GM21737 (cell line): ENCODE measurements at regions not wholly inside any gene's neighbourhood (a gene's known extent, or its start where the extent isn't known, plus 50 kb on each side); places are given as distances from the start of the nearest gene placed in this dataset.
"Not testable (repeated sequence)": the region's sequence is repeated elsewhere in the genome, so short reads cannot be mapped to it uniquely, and the experiment has no call there.

ENCODE experiments used
- ATAC-seq: cut with Tn5 transposase; IDR thresholded peaks from one replicate; pipeline ENCODE4 v1.9.1; 2021; ENCODE audit warnings: mild to moderate bottlenecking, moderate library complexity; ENCODE audit not compliant: unreplicated experiment

DNA sequence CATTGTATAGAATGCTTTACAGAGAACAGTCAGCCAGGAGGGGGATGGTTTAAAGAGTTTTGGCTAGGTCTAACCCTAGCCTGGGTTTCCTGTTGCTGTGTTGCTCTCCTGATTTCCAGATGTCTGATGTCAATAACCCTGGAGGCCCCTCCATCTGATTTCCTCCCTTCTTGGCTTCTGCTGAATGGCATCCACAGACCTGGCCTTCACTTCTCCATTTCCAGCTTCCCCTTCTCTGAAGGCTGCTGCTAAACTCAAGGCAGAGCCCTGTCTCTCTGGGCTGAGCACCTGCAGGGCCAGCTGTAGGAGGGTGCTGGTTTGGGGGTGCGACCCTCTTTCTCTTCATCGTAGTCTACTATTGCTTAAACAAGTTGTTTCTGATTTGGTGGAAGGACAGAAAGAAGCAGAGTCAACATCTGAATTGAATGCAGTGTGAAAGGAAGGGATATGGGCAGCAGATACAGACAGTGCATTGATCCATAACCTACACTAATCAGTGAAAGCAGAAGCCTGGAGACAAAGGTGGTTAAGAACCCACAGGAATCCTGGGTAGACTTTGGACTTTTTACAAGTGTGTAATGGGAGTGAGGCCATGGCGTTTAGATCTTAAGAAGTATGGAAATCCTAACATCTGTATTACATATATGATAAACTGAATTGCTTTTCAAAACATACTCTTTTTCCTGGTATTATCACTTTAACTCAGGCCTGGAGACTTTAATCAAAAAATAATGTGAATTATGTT is 153.6 kb downstream of the HRH4 start:
- no peak for ATAC-seq

DNA sequence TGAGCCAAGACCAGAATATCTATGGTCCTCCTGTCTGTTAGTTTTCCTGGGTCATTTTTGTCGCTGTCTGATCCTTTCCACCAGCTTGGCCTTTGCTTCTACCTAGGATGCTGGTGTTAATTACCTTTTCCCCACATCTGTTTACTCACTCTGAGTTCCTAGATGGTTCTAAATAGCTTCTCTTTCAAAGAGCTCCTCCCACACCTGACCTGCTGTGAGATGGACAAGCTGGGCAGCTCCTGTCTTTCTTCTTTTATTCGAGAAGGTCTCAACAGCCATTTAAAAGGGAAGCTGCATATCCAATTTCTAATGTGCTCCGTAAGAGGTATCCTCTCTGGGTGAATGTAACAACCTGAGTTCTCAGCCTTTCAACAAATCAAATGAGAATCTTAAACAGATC is 156.2 kb downstream of the HRH4 start:
- no peak for ATAC-seq

DNA sequence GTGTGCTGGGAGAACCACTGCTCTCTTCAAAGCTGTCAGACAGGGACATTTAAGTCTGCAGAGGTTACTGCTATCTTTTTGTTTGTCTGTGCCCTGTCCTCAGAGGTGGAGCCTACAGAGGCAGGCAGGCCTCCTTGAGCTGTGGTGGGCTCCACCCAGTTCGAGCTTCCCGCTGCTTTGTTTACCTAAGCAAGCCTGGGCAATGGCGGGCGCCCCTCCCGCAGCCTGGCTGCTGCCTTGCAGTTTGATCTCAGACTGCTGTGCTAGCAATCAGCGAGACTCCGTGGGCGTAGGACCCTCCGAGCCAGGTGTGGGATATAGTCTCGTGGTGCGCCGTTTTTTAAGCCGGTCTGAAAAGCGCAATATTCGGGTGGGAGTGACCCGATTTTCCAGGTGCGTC is 164.0 kb downstream of the HRH4 start:
- ATAC-seq = not testable (repeated sequence)

DNA sequence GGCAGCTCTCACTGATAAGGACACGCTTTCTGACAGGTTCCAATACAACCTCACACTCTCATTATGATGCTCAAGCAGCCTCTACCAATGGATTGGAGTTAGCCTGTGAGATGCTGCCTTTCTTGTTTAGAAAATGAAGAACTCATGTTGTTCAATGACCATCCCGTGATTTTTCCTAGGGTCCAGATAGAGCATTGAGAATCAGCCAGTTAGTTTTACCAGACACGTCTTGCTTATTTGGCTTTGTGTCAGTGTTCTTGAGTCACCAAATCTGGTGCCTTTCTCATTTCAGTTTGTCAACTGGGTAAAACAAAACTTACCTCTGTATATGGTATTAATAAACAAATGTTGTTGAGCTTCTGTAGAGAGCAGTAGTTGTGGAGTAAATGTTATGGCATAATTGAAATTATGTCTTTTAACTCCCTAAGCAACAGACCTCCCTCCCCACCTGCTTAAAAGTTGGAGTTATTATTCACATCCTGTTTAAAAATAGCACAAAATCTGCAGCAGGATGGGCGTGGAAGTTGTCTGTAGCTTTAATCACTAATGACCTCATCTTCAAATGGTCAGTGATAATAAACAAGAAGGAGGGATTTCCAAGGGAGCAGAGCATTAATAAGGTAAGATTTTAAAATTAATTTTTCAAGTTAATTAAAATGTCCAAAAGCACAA is 167.3 kb downstream of the HRH4 start:
- ATAC-seq = no peak

DNA sequence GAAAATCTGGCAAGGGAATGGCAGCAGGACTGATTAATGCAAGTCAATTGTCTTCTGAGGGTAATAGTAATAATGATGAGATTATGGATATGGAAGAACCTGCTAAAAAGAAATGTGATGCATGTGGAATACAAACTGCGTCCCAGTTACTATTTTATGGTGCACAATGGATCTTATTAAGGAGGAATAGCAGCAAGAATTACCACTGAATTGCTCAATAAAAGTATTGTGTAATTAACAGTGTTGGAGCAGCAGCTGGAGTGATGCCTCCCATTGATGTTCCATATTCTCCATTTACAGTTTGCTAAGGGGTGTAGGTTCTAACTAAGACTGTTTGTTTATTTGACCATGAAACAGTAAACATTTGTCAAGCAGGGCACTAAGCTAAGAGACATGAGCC is 167.9 kb downstream of the HRH4 start:
- no peak for ATAC-seq

DNA sequence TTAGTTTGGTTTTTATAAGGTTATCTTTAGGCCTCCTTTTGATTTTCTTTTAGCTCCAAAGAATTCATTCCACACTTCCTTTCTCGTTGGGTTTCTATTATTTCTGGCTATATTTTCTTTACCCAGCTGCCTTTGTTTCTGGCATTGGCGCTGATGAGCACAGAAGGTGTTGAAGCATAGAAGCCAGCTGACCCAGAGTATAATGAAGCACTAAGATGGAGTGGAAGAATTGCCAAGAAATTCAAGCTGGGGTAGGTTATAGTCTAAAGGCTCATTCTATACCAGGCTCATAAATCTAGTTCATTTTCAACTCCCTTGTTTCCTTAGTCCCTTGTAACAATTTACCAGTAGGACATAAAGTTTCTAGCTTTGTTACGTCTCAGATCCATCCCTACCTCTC is 169.5 kb downstream of the HRH4 start:
- no peak for ATAC-seq

DNA sequence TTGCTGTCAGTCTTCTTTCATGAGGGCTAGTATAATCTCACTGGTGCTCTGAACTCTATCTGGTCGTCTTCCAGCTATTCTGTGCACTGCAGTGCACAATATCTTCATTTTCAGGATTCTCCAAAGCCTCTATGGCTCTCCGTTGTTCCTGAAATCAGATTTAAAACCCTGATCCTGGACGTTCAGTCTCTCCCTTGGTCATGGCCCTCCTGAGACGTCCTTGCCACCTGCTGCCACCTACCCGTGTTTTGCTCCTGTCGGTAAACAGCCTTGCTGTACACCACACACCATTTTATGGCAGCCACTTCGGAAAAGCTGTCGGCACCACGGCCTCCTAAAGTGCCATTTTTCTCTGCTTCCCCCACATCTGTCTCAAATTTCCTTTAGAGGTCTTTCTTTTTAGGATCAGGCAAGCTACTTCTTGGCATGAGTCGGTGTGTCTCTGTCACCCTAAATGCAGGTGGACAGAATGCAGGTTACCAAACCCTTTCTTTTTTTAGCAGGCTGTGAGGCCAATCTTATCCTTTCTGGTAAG is 170.0 kb downstream of the HRH4 start:
- no peak for ATAC-seq

DNA sequence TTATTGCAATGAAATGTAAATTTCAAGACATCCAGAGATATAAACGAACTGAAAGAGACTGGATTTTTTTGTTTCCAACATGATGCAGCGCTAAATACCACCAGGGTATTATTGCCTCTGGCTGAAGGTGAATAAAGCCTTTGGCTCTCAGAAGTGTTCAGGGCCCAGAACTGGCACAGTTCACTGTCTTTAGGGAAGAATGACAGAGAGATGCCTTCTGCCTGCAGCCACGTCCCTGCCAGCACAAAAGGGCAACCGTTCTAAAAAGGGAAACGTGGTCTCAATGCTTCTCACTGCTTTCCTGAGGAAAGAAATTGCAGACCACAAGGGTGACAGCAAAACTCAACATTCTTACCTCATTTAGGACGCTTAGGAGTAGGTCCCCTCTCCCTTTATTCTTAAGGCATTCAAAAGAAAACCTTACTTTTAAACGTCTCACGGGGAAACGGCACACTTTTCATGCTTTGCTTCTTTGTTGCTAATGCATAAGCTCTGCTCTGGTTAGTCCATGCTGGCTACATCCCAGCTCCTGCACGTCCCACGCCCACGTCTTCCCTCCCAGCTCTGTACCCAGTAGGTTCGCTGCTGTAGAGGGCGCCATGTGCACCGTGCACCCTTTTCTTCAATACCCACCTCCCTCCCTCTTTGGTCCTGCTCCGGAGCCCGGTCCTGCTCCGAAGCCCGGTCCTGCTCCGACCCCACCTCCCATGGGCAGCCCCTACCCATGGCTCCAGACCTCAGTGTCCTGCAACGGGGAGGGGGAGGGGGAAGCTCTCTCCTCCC is 171.0 kb downstream of the HRH4 start:
- ATAC-seq = no peak

DNA sequence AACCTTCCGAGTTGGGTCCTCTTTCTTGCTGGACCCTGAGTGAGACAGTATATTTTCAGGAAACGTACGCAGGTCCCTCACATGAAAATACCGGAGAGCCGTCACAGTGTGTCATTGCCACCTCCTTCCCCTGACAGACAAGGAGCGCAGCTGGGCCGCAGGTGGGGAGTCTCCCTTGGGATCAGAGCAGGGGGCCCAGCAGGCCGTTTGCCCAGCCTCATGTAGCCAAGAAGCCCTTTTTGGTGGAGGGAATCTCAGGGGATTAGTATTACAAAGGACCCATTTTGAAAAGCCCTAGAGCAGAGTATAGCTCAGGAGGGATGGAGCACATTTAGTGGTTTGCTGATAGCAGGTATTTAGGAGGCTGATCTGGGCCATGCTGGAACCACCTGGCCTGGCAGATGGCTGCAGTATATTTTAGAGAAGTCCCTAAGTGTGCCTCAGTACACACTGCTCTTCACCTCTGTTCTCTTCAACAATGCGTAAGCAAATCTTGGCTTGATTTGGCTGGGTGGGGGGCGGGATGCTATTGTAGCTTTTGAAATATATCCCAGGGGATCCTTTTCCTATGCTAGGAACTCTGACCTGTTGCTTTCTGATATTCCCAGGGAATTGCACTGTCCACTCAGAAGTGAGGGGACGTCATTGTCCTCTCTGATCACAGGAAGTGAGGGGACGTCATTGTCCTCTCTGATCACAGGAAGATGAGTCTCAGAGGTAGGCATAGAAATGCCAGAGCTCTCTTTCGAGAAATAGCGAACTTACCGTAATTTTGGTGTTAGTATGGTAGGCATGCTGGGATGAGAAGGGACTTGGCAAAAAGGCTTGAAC is 171.9 kb downstream of the HRH4 start:
- ATAC-seq = no peak

DNA sequence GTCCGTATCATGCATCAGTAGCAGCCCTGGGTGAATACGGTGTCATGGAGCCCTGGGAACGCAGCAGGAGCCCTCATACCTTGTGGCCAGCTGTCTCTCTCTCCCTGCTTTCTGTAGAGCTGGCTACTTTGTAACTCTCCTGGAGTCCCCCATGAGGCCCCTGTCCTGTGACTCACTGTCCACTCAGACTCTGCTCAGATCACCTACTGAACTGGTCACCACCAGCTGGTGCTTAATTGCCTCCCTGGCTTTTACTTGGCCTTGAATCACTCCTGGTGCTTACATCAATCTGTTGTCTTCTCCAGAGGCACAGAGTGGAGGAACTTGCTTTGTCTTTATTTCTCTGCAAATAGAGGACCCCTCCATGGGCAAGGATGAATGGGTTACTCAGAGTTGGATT is 172.7 kb downstream of the HRH4 start:
- no peak for ATAC-seq

DNA sequence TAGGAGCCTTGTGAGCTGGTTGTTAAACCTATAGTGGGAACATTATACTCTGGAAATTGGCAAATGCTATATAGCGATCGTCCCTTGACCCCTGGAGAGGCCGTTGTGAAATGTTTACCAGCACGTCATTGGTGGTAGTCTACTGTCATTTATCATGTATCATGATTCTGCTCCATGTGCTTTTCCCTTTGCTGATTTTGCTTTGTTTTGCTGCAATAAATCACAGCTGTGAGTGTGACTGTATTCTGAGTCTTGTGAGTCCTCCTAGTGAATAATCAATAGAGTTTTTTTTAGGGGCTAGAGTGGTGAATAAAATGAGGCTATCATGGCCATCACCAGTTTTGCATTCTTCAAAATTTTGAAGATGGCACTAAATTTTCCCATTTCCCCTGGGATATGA is 189.1 kb downstream of the HRH4 start:
- no peak for ATAC-seq

DNA sequence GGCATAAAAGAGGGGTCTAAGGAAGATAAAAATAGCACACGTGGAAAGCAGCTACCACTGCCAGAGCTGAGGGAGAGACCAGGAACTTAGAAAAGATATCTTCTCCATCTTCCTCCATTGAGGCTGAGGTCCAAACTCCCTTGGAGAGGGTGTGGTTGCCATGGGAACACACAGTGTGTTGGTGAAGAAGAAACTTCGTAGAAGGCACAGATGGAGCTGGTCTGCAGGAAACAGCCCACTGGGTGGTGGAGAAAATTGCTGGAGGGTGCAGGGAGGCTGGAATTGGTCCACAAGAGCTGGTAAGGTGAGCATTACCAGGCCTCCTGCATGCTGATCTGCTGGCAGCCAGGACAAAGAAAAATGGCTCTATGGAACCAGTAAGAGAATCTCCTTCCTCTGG is 191.0 kb downstream of the HRH4 start:
- ATAC-seq = no peak

DNA sequence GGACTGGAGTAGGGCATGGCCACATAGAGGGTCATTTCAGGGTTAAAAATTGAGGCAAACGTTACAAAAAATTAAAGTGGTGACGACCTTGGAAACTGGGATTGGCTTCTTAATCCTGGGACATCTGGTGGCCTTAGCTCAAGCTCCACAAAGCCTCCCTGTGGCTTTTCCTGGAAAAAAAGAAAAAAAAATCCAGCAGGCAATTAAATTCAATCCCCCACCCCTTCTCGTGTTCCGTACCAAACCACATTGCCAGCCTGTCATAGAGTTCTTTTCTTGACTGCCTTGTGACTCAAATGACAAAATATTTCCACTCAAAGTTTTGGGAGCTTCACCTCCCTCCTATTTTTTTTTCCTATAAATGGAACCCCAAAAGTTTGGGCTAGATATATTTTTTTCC is 195.6 kb downstream of the HRH4 start:
- no peak for ATAC-seq

DNA sequence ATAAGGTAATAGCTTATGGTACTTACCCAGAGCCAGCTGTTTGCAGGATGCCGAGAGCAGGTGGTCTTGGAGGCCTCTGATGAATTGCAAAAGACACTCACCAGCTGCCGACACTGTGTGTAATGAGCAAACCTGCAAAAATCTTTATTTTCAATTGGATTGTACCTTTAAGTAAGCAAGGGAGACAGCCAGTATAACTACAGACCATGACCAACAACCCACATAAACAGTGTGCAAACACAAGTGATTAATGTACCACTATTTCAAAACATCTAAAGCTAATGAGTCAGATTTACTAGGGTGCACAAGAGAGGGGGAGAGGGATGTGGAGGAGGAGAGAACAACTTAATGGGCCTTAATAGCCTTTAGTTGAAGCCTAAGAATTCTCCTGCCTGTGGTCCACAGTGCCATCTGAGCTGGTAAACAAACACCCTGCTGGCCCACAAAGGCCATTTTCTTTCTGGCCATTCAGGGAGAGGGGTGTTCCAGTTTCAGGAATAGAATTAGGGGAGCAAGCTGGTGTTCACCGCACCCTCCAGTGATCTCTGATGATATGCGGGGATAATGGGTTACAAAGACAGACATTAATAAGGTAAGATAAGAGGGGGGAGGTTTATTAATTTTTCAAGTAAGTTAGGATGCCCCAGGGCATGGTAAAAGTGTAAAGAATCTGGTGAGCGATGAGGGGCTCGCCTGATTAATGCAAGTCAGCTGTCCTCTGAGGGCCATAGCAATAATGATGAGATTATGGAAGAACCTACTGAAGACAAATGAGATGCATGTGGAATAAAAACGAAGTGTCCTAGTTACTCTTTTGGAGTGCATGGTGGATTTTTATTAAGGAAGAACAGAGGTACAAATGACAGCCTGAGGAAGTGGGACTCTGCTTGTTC is 196.4 kb downstream of the HRH4 start:
- no peak for ATAC-seq

DNA sequence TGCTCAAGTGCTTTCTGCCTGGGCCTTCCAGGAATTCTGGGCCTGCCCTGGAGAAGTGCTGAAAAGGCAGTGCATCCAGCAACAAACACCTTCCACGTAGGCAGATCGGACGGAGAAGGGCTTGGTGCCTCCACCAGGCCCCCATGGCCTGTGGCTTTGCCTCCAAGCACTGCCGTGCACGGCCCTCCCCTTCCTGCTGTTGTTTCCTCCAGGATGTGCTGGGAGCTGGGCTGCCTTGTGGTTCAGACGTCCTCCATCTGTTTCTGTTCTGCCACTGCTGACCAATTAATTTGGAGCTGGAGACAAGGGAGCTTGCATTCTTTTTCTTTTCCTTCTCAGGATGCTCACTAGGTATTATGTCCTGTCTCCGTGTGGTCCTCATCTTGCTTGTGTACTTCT is 197.0 kb downstream of the HRH4 start:
- ATAC-seq = no peak

DNA sequence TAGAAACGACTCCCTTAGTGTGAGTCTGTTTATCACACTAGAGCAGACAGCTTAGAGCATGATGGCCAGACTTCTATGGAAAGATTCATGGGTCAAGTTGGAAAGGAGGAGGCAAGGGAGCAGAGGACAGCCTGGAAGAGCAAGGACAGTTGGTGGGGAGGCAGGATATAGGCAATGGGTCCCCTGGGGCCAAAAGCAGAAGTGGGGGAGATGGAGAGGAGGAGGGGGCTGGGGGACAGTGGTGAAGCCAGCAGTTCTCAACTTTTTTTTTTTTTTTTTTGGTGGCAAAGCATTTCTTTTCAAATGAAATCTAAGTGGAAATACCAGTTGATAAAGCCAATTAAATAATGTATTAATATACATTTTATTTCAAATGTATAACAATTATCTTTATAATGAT is 197.9 kb downstream of the HRH4 start:
- ATAC-seq = no peak

DNA sequence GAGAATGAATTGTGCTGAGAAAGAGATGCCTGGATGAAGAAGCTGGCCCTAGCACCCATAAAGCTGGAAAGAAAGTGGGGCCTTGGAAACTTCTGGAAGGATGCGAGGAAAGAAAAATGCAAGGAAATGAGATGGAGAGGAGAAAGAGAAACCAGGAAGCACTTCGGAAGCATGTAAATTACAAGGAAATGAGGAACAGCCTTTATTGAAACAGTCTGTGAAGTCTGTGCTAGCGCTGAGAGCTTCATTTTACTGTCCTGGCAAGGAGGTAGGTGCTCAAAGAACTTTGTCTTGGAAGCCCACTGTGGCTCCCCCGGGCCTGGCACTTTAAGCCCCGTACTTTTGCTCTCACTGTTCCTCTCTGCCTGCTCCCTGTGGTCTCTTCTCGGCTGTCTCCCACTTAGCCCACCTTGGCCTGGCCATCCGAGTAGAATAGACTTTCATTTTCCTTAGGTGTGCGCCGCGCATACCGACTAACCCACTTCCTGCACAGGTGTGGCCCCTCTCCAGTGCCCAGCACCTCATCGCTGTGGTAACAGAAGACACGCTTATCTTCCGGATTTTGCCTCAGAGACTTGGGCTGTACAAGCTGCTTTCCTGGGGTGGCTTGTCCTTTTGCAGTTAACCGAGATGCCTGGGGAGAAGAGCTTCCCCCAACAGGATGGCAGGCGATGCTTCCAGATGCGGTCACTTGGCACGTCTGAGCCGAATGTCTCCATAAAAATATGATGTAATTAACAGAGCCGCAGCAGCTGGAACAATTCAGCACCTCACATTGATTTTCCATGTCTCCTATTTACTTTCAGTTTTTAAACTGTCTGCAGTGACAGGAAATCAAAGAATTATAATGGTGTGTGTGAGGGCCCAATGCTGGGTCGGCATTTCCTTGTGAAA is 199.6 kb downstream of the HRH4 start:
- peak; percentile 84 for ATAC-seq

DNA sequence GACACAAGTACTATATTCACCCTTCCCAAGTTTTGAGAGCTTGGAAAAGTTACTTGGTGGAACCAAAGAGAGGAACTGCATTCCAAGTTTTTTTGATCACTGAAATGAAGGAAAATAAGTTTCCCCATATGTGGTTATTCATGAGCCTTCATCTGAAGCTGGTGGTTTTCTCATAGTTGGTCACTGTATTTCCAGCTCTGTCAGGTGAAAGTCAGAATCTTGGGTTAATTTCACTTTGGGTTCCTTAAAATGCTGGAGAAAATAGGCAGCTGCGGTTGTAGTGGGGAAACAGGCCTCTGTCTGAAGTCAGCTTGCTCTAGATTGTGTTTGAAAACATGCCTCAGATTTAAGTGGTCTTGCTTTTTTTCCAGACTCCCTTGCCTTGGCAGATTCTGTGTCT is 200.5 kb downstream of the HRH4 start:
- no peak for ATAC-seq

DNA sequence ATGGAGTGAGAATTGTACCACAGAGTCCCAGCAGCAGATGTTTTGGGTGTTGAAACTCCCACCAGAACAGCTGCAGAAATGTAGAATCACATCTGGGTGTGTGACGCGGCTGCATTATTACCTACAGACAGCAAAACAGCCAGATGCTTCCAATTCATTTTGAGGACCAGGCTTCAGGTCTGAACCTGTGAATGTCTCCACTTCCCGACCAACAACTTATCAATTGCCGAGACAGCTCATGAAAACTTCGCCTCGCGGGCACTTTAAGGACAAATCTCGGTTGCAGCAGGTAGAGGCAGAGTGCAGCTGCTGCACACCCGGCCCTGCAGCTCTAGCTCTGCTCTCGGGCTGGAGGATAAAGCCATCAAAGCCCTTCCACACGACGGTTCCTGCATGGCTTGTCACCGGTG is 202.0 kb downstream of the HRH4 start:
- ATAC-seq = no peak
